T-helper 22 cell (primary cell): ENCODE measurements at regions not wholly inside any gene's neighbourhood (a gene's known extent, or its start where the extent isn't known, plus 50 kb on each side); places are given as distances from the start of the nearest gene placed in this dataset.
"Not testable (repeated sequence)": the region's sequence is repeated elsewhere in the genome, so short reads cannot be mapped to it uniquely, and the experiment has no call there.

ENCODE experiments used
- DNase-seq: peaks from one replicate; pipeline ENCODE4 v3.0.0-alpha.2; 2020; ENCODE audit warnings: low read depth

DNA sequence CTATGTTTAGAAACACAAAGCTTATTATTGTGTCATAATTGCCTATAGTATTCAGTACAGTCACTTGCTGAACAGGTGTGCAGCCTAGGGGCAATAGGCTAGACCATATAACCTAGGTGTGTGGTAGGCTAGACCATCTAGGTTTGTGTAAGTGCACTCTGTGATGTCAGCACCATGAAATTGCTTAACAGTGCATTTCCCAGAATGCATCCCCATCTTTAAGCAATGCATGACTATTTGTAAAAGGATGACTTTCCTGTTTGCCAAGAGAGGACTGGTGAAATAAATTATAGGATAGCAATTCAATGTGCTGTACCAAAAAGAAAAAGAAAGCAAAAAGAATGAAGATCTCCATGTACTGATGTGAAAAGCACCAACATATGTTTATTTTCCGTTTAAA is 288.7 kb upstream of the AUTS2 start:
- no peak for DNase-seq

DNA sequence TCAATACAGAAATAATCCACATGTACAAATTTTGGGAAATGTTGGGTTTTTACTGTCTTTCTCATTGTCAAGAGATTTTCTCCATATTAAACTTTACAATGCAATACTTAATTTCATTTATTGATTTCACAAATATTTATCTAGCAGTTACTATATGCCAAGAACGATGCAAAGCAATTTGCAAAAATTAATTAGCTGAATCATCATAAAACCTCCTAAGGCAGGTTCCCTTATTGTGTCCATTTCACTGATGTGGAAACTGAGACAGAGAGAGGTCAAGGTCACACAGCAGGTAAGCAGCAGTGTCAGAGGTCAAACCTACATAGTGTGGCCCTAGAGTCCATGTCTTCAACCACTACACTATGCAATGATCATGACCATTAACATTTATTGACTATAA is 286.8 kb upstream of the AUTS2 start:
- no peak for DNase-seq

DNA sequence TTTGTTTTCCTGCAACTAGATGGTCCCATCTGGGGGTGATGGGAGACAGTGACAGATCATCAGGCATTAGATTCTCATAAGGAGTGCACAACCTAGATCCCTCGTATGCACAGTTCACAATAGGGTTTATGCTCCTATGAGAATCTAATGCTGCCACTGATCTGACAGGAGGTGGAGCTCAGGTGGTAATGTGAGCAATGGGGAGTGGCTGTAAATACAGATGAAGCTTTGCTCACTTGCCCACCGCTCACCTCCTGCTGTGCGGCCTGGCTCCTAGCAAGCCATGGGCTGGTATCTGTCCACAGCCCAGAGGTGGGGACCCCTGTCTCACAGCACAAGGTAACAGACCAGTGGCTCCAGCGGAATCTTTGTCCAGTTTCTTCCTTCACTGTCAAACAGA is 284.4 kb upstream of the AUTS2 start:
- DNase-seq = not testable (repeated sequence)

DNA sequence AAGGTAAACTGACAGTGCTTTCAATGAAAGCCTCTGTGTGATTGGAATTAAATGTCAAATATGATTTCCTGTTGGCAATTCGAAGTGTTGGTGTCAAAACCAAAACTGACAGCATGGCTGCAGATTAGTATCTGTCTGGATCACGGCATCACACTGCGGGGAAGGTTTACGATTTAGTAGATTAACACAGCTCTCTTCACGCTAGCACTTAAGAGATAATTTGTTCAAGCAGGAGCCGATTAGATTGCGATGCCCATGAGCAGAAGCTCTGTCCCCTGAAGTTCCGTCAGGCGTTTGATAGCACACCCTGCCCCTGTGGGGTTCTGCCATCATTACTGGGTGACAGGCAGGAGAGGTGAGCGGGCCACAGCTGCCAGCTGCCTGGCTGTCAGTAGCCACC is 279.5 kb upstream of the AUTS2 start:
- no peak for DNase-seq

DNA sequence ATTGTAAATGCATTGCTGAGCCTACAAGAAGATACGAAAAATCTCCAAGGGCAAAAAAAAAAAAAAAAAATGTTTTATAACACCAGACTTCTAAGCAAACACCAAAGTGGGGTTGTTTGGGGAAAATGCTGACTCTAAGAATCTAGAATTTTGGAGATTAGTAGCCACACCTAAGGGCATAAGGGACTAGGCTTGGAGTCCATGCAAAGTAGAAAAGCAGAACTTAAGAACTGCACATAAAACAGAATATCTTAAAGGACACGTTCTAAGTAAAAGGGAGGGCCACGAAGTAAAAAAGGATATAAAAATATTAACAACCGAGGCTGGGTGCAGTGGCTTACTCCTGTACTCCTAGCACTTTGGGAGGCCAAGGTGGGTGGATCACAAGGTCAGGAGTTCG is 269.8 kb upstream of the AUTS2 start:
- no peak for DNase-seq

DNA sequence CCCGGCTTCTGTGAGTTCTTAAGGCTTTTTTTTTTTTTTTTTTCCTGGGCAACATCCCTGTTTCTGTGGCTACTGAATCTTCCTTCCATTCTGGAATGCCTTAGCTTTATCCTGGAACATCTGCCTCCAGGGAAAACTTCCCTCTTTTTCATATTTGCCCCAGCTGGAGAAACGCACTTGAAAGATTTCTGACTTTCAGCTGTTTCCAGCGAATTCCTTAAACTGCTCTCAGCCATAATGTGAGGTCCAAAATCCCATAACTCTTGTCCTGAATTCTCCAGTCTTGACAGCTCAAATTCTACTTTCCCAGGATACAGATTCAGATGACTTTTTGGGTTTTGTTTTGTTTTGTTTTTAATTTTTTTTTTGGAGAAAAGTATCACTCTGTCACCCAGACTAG is 263.6 kb upstream of the AUTS2 start:
- DNase-seq = no peak

DNA sequence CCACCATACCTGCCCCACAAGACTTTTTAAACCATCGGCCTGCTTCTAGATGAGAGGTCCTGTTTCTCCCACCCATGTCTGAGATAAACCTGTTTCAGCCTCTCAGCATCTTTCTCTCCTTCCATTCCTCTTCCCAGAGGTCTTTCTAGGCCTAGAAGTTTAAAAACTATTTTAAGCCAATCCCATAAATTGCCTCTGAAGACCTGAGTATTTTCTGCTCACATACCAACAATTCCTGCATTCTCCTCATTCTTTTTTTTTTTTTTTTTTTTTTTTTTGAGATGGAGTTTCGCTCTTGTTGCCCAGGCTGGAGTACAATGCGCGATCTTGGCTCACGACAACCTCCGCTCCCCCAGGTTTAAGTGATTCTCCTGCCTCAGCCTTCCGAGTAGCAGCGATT is 262.9 kb upstream of the AUTS2 start:
- no peak for DNase-seq

DNA sequence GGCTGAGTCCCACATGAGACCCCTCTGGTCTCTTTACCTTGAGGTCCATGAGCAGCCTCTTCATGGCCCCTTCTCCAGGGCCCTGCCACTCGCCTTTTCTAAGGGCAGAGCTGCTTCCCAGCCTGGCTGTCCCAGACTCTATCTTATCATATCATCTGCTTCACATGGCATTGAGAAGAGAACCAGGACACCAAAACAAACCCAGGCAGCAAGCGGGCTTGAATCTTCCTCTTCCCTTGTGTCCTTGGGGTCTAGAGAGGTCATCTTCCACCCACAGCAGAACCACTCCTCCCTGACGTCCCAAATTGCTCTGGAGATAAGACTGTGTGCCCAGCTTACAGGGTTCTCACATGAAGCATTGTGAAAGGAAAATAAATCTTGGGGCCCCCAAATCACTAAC is 261.3 kb upstream of the AUTS2 start:
- no peak for DNase-seq

DNA sequence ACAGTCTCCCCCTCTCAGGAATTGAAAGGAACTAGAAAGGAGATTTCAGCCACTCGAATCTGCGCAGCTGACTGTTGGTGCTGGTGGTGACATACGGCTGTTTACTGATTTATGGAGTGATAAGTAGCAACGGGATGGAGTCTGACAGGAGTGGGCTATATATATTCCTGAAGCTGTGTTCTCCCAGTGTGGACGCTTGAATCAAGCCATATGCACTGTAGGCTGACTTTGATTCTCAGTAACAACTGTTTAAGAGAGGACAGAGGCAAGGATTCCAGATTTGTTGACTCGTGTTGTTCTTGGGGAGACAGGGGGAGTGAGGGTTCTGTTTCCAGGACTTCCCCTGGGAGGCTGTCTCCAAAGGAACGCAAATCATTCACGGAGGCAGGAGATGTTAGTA is 260.1 kb upstream of the AUTS2 start:
- no peak for DNase-seq

DNA sequence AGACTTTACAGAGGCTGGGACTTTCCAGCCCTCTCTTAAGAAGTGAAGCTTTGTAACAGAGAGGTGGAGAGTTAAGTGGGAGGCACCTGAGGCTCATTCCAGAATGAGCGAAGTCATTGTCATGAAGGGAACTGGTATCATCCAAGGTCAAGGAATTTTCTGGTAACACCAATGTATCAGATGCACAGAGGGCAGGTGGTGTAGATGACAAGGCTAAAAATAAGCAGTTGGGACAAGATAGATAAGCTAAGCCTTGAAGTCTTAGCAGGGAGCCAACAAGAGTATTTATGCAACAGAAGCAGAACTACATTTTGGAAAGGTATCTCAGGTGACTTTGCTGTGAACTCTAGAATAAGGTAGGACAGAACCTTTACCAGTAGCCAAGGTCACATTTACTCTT is 257.0 kb upstream of the AUTS2 start:
- DNase-seq = no peak

DNA sequence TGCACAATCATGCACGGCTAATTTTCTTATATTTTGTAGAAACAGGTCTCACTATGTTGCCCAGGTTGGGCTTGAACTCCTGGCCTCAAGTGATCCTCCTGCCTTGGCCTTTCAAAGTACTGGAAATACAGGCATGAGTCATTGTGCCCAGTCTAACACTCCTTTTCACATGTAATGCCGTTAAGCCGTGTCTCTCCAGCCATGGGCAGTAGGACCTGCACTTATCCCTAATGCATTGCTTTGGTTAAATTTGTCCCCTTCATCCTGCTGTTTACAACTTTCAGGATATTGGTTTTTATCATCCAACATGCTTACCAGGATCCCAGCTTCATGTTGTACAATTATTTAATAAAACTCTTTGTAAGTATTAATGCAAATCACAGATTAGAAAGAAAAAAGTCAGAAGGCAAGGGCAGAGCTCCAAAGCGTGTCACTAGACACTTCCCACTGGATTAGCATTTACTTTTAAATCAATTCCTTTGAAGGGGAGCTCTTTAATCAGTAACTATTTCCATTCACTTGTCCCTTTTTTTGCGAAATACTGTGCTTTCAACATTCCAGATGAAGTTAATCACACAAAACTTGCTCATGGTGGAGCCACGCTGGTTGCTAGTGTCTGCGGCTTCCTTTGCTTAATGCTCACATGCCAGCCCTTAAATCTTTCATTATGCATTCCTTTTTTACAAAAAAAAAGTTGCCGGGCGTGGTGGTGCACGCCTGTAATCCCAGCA is 256.0 kb upstream of the AUTS2 start:
- no peak for DNase-seq

DNA sequence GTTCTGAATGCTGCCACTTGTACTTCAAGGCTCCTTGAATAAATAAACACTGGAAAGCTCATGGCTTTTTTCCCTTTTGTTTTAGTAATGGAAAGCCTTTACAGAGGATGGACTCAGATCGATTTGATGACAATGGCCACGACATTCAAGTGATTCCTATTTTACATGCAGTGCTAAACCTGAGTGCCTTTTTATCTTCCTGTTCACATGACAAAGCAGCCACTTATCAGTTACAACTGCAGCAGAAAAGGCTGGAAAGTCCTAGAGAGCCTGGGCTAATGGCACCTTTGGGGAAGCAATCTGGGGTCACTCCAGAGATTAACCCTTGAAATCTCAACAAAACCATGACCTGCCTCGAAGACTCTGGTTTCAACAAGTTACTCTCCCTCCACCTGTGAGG is 249.0 kb upstream of the AUTS2 start:
- DNase-seq = no peak

DNA sequence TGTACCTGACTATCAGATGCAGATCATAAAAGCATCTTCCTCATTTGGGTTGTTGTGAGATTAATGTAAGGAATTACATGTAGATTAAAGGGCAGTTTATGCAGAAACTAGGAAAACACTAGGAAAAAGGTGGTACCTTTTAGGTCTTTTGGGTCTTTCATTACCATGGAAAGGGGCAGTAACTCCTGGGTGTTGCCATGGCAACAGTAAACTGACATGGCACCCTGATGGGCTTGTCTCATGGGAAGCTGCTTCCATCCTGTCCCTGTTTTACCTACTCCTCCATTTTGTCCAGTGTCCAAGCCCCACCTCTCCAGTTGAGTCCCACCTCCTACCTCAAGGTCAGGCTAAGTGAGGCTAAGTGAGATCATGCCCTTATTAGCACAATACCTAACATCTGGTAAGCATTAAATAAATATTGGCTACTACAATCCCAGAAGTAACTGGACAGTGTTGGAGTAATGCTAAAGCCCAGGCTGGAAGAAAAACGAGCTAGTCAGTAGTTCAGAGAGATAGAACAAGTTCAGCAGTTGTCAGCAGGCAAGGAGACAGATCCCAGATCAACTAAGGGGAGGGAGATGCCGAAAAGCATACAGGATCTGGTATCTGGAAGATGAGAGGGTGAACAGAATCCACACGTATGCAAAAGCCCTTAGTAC is 240.0 kb upstream of the AUTS2 start:
- DNase-seq = no peak

DNA sequence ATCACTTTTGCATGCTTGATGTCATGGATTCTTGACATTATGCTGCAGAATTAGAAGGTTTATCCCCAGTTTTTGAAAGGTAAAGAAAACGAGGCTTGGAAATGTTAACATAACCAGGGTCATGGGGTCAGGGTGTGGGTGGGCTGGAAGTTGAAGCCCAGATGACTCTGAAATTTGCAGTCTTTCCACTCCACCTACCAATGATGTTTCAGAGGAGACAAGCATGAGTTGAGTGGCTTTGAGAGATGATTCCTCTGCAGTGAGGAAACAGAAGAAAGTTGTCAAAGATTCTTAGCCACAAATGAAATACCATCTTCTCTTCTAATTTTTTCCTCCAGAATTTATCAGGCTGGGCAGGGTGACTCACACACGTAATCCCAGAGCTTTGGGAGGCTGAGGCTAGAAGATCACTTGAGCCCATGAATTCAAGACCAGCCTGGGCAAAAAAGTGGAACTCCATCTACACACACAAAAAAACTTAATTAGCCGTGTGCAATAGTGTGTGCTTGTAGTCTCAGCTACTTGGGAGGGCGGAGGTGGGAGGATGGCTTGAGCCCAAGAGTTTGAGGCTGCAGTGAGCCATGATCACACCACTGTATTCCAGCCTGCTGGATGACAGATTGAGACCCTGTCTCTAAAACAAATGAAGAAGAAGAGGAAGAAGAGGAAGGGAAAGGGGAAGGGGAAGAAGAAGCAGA is 239.1 kb upstream of the AUTS2 start:
- no peak for DNase-seq

DNA sequence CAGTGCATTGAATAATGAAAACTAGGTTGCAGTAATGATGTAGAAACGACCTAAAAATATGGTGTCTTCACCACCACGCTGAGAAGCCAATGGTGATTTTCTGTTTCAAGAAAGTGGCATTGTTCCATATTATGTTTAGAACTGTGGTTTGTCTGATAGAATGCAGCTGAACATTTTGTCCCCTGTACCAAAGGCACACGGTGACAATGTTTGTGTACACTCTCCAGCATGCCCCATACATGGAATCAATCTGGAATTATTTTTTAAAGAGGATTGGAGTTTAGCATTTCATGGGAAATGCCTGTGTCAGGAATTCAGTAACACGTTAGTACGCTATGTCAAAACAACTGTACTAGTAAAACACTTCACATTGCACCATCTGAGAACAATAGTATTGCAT is 237.4 kb upstream of the AUTS2 start:
- no peak for DNase-seq

DNA sequence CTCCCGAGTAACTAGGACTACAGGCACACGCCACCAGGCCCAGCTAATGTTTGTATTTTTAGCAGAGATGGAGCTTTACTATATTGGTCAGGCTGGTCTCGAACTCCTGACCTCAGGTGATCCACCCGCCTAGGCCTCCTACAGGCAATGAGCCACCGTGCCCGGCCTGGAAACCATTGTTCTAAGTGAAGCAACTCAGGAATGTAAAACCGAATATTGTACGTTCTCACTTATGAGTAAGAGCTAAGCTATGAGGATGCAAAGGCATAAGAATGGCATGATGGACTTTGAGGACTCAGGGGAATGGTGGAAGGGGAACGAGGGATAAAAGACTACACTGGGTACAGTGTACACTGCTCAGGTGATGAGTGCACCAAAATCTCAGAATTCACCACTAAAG is 235.1 kb upstream of the AUTS2 start:
- no peak for DNase-seq

DNA sequence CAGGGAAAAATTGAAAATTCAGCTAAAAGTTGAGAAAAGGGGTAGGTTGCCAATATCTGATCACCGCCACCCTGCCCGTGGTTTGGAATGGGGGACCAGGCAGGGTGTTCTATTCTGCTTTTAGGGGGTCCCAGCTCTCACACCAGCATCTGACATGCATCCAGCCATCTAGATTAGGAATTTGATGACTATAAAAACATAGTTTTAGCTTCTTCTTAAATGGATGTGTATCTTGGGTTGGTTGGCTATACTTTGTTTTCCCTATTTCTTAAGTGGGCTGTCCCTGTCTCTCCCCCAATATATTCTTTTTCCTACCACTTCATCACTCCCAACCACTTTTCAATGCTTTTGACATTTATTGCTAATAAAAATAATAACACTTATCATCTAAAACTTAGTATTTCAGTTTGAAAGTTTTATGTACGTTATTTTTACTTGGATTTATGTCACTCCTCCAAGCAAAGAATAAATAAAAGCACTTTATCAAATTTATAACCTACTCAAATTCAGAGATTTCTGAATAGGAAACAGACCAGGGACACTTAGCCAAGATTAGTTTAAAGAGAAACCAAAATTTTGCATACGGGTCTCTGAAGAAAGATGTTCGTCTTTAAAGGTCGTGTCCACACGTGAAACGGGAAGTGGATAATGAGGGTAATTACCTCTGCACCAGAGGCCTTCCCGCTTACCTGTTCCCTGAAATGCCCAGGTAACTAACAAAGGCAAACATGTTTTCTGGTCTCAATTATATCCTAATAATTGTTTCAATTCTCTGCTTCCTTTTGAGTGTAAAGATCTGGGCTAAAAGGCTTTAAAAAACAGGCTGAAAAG is 233.2 kb upstream of the AUTS2 start:
- DNase-seq = no peak

DNA sequence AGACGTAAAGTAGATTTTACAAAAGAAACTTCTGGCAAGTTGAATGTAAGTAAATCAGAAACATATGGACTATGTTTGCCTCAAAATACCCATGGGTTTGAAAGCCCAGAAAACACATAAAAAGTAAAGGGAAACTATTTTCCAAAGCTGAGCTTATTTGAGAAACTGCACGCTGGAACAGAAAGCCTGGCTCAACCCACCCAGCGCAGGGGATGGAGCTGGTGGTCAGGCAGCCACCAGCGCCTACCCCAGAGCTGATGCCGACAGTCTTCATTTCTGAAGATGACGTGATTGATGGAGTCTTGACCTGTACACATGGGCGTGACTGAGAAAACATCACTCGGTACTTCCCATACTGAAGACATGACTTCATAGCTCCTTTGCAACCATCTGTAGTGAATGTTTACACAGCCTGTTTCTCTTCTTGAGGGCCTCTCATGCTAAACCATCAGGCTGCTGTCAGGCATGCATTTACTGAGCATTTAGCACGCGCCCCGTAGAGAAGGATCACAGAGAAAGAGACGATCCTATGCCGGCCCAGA is 232.6 kb upstream of the AUTS2 start:
- no peak for DNase-seq

DNA sequence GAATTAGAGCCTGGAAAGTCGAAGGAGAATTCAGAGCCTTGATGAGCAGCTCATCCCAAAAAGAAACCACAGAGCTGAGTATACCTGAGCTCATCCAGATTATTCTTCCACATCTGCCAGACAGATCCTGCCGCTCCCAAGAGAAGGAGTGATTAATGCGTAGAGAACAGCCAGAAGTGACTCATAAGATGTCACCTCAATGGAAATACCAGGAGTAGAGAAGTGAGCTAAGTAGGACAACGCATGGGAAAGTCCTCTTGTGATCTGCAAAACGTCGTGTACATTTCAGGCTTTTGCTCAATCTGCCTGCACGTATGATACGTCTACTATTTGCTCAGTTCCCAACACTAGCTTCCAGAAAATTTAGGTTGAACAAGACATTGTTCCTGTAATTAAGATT is 230.5 kb upstream of the AUTS2 start:
- DNase-seq = no peak

DNA sequence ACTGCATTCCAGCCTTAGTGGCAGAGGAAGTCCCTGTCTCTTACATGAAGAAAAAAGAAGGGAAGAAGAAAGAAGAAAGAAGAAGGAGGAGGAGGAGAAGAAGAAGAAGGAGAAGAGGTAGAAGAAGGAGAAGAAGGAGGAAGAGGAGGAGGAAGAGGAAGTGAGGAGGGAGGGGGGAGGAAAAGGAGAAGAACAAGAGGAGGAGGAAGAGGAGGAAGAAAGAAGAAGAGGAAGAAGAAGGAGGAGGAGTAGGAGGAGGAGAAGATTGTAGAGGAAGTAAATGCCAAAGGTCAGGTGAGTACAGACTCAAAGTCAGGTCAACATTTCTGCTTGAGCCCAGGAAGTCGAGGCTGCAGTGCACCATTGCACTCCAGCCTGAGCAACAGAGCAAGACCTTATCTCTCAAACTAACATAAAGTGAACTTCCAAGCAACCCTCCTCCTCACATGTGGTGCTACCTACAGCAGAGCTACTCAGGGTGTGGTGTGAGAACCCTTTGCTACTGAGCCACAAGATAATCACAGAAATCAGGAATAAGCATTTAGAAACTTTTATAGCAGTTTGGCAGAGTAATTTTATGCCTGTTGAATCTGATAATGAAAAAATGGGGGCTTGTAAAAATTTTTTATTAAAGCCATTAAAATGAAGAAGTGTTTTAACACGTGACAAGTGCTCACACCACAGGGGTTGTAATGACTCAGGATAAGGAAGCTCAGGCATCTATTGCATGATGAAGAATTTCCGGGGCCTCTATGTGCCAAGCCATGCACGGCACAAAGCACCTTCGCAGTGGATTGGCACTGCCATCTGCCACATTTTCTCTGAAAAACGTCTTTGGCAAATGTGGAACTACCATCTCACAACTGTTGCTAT is 224.9 kb upstream of the AUTS2 start:
- no peak for DNase-seq

DNA sequence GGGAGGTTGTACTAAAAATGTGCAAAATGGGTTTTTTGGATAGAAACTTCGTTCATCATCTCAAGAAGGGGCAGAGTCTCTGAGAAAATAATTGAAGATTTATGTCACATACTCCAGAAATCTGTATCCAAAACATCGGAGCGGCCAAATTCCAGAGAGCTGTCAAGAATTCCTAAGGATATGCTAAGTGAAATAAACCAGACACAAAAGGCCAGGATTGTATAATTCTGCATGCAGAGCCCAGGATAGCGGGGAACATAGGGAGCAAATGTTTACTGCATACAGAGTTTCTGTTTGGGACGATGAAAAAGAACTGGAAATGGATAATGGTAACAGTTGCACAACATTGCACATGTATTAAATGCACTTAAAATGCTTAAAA is 224.2 kb upstream of the AUTS2 start:
- no peak for DNase-seq
